ENCODE measurements at regions not wholly inside any gene's neighbourhood (a gene's known extent, or its start where the extent isn't known, plus 50 kb on each side); places are given as distances from the start of the nearest gene placed in this dataset.

- H3K27ac ChIP-seq (ENCODE audit: low read depth, low read length), result no peak overlapping the region
- no peak overlapping the region for H3K9ac ChIP-seq (ENCODE audit: low read length)
- H3K4me3 ChIP-seq (ENCODE audit: low read length), result no peak overlapping the region
- no peaks in the 10 kb centered on the region for H3K36me3 ChIP-seq (ENCODE audit: control insufficient read depth, insufficient read depth, low read length)
- H3K4me1 ChIP-seq (ENCODE audit: control insufficient read depth, insufficient read depth, low read length), result no peaks in the 10 kb centered on the region
- H3K27me3 ChIP-seq (ENCODE audit: control insufficient read depth, insufficient read depth, low read length), result no peaks in the 10 kb centered on the region
Observed at GRCh38 chr2:133829450-133830020, 261.3 kb upstream of the NCKAP5 start.

GRCh38 chr2:133833746-133834145 is 265.5 kb upstream of the NCKAP5 start:
- Histone ChIP-seq H3K4me3 (ENCODE audit: low read length) (no peak overlapping the region), H3K27ac (ENCODE audit: low read depth, low read length) (no peak overlapping the region), H3K4me1 (ENCODE audit: control insufficient read depth, insufficient read depth, low read length) (no peaks in the 10 kb centered on the region), H3K36me3 (ENCODE audit: control insufficient read depth, insufficient read depth, low read length) (no peaks in the 10 kb centered on the region), H3K27me3 (ENCODE audit: control insufficient read depth, insufficient read depth, low read length) (no peaks in the 10 kb centered on the region), H3K9ac (ENCODE audit: low read length) (no peak overlapping the region)

- Histone ChIP-seq H3K9ac (ENCODE audit: low read length) (no peak overlapping the region), H3K27ac (ENCODE audit: low read depth, low read length) (no peak overlapping the region)
Observed at GRCh38 chr2:133835821-133836619, 267.8 kb upstream of the NCKAP5 start.

GRCh38 chr2:133836691-133837345 is 268.6 kb upstream of the NCKAP5 start:
- H3K4me3 ChIP-seq (ENCODE audit: low read length), result no peak overlapping the region
- H3K9ac ChIP-seq (ENCODE audit: low read length), result no peak overlapping the region
- no peak overlapping the region for H3K27ac ChIP-seq (ENCODE audit: low read depth, low read length)
- H3K4me1 ChIP-seq (ENCODE audit: control insufficient read depth, insufficient read depth, low read length), result no peaks in the 10 kb centered on the region
- H3K36me3 ChIP-seq (ENCODE audit: control insufficient read depth, insufficient read depth, low read length), result no peaks in the 10 kb centered on the region
- no peaks in the 10 kb centered on the region for H3K27me3 ChIP-seq (ENCODE audit: control insufficient read depth, insufficient read depth, low read length)

More at GRCh38 chr2:133835821-133836619, 267.8 kb upstream of the NCKAP5 start:
- H3K4me1 ChIP-seq (ENCODE audit: control insufficient read depth, insufficient read depth, low read length), result no peaks in the 10 kb centered on the region
- no peaks in the 10 kb centered on the region for H3K27me3 ChIP-seq (ENCODE audit: control insufficient read depth, insufficient read depth, low read length)
- no peaks in the 10 kb centered on the region for H3K36me3 ChIP-seq (ENCODE audit: control insufficient read depth, insufficient read depth, low read length)
- no peak overlapping the region for H3K4me3 ChIP-seq (ENCODE audit: low read length)

GRCh38 chr2:133837441-133838094 is 269.3 kb upstream of the NCKAP5 start:
- no peak overlapping the region for H3K4me3 ChIP-seq (ENCODE audit: low read length)
- no peak overlapping the region for H3K9ac ChIP-seq (ENCODE audit: low read length)

GRCh38 chr2:133838642-133839365 is 270.5 kb upstream of the NCKAP5 start:
- Histone ChIP-seq H3K9ac (ENCODE audit: low read length) (no peak overlapping the region), H3K4me1 (ENCODE audit: control insufficient read depth, insufficient read depth, low read length) (no peaks in the 10 kb centered on the region), H3K4me3 (ENCODE audit: low read length) (no peak overlapping the region), H3K36me3 (ENCODE audit: control insufficient read depth, insufficient read depth, low read length) (no peaks in the 10 kb centered on the region), H3K27ac (ENCODE audit: low read depth, low read length) (no peak overlapping the region), H3K27me3 (ENCODE audit: control insufficient read depth, insufficient read depth, low read length) (no peaks in the 10 kb centered on the region)

More at GRCh38 chr2:133837441-133838094, 269.3 kb upstream of the NCKAP5 start:
- no peaks in the 10 kb centered on the region for H3K36me3 ChIP-seq (ENCODE audit: control insufficient read depth, insufficient read depth, low read length)
- H3K27ac ChIP-seq (ENCODE audit: low read depth, low read length), result no peak overlapping the region
- H3K4me1 ChIP-seq (ENCODE audit: control insufficient read depth, insufficient read depth, low read length), result no peaks in the 10 kb centered on the region
- no peaks in the 10 kb centered on the region for H3K27me3 ChIP-seq (ENCODE audit: control insufficient read depth, insufficient read depth, low read length)

GRCh38 chr2:133839677-133840076 is 271.4 kb upstream of the NCKAP5 start:
- Histone ChIP-seq H3K27me3 (ENCODE audit: control insufficient read depth, insufficient read depth, low read length) (no peaks in the 10 kb centered on the region), H3K27ac (ENCODE audit: low read depth, low read length) (no peak overlapping the region), H3K4me1 (ENCODE audit: control insufficient read depth, insufficient read depth, low read length) (no peaks in the 10 kb centered on the region), H3K36me3 (ENCODE audit: control insufficient read depth, insufficient read depth, low read length) (no peaks in the 10 kb centered on the region), H3K9ac (ENCODE audit: low read length) (no peak overlapping the region), H3K4me3 (ENCODE audit: low read length) (no peak overlapping the region)

- Histone ChIP-seq H3K27ac (ENCODE audit: low read depth, low read length) (no peak overlapping the region), H3K27me3 (ENCODE audit: control insufficient read depth, insufficient read depth, low read length) (no peaks in the 10 kb centered on the region), H3K4me3 (ENCODE audit: low read length) (no peak overlapping the region), H3K36me3 (ENCODE audit: control insufficient read depth, insufficient read depth, low read length) (no peaks in the 10 kb centered on the region), H3K4me1 (ENCODE audit: control insufficient read depth, insufficient read depth, low read length) (no peaks in the 10 kb centered on the region), H3K9ac (ENCODE audit: low read length) (no peak overlapping the region)
Observed at GRCh38 chr2:133840761-133841160, 272.5 kb upstream of the NCKAP5 start.

GRCh38 chr2:133841900-133842299 is 273.6 kb upstream of the NCKAP5 start:
- H3K27ac ChIP-seq (ENCODE audit: low read depth, low read length), result no peak overlapping the region
- no peak overlapping the region for H3K9ac ChIP-seq (ENCODE audit: low read length)
- no peaks in the 10 kb centered on the region for H3K27me3 ChIP-seq (ENCODE audit: control insufficient read depth, insufficient read depth, low read length)
- no peaks in the 10 kb centered on the region for H3K4me1 ChIP-seq (ENCODE audit: control insufficient read depth, insufficient read depth, low read length)
- H3K4me3 ChIP-seq (ENCODE audit: low read length), result no peak overlapping the region
- no peaks in the 10 kb centered on the region for H3K36me3 ChIP-seq (ENCODE audit: control insufficient read depth, insufficient read depth, low read length)

GRCh38 chr2:133842446-133842845 is 274.2 kb upstream of the NCKAP5 start:
- H3K27ac ChIP-seq (ENCODE audit: low read depth, low read length), result no peak overlapping the region
- no peaks in the 10 kb centered on the region for H3K36me3 ChIP-seq (ENCODE audit: control insufficient read depth, insufficient read depth, low read length)
- H3K27me3 ChIP-seq (ENCODE audit: control insufficient read depth, insufficient read depth, low read length), result no peaks in the 10 kb centered on the region
- no peak overlapping the region for H3K4me3 ChIP-seq (ENCODE audit: low read length)
- H3K4me1 ChIP-seq (ENCODE audit: control insufficient read depth, insufficient read depth, low read length), result no peaks in the 10 kb centered on the region
- H3K9ac ChIP-seq (ENCODE audit: low read length), result no peak overlapping the region

GRCh38 chr2:133843091-133843490 is 274.8 kb upstream of the NCKAP5 start:
- Histone ChIP-seq H3K27me3 (ENCODE audit: control insufficient read depth, insufficient read depth, low read length) (no peaks in the 10 kb centered on the region), H3K4me3 (ENCODE audit: low read length) (no peak overlapping the region), H3K4me1 (ENCODE audit: control insufficient read depth, insufficient read depth, low read length) (no peaks in the 10 kb centered on the region), H3K36me3 (ENCODE audit: control insufficient read depth, insufficient read depth, low read length) (no peaks in the 10 kb centered on the region), H3K27ac (ENCODE audit: low read depth, low read length) (no peak overlapping the region), H3K9ac (ENCODE audit: low read length) (no peak overlapping the region)

GRCh38 chr2:133843551-133843950 is 275.3 kb upstream of the NCKAP5 start:
- Histone ChIP-seq H3K36me3 (ENCODE audit: control insufficient read depth, insufficient read depth, low read length) (no peaks in the 10 kb centered on the region), H3K27ac (ENCODE audit: low read depth, low read length) (no peak overlapping the region), H3K4me3 (ENCODE audit: low read length) (no peak overlapping the region), H3K9ac (ENCODE audit: low read length) (no peak overlapping the region), H3K27me3 (ENCODE audit: control insufficient read depth, insufficient read depth, low read length) (no peaks in the 10 kb centered on the region), H3K4me1 (ENCODE audit: control insufficient read depth, insufficient read depth, low read length) (no peaks in the 10 kb centered on the region)

Measured in rectal smooth muscle tissue (tissue), 1 donor.